NCI-H2196 (cell line): ENCODE measurements at regions not wholly inside any gene's neighbourhood (a gene's known extent, or its start where the extent isn't known, plus 50 kb on each side); places are given as distances from the start of the nearest gene placed in this dataset.

Source experiments
- DNase-seq: peaks from one replicate; lab custom pipeline; 2025; ENCODE audit not compliant: unreplicated experiment; lab: John Stamatoyannopoulos, UW

- no peak for DNase-seq
Observed at GRCh38 chr13:73157031-73157430, 98.2 kb downstream of the KLF5 start.

GRCh38 chr13:73146707-73147106 lies 87.9 kb downstream of the KLF5 start:
- no peak for DNase-seq

- no peak for DNase-seq
Observed at GRCh38 chr13:73142071-73142470, 83.3 kb downstream of the KLF5 start.

- DNase-seq, result no peak
Observed at GRCh38 chr13:73141292-73141771, 82.5 kb downstream of the KLF5 start.

- DNase-seq, result no peak
Observed at GRCh38 chr13:73140801-73141200, 82.0 kb downstream of the KLF5 start.

DNA sequence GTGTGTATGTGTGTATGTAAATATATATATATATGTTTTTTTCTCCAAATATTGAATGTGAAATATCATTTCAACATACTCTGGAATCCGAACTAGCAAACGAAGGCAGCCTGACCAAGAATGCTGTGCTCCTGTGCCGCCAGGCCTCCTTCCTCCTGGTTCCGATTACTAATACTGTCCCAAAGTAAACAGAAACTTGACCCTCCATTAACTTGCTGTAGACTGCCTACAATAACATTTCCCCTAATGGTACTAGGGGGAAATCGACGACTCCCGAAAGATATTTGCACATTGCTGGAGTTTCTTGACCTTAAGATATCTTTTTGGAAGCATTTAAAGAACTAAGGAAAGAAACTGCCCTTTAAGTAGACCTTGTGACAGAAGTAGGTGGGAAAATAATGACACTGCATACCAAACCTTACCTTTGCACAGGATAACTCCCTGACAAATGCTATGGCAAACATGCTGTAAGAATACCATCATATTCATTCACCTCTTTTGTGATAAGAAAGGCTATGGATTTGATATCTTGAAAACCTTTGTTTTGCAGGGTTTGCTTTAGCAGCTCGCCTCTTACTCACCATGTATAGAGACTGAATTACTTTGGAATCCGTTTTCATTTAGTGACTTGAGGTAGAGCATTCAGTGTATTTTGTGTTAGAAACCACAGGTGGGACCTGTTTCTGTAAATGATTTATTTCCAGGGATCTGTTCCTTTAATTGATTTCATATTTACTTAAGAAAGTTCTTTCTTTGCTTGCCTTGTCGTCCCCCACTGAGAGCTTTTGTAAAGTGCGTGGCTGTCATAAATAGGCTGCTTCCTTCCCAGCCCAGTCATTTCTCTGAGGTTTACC lies 80.1 kb downstream of the KLF5 start:
- no peak for DNase-seq

GRCh38 chr13:73138276-73138637 lies 79.5 kb downstream of the KLF5 start:
- no peak for DNase-seq

DNA sequence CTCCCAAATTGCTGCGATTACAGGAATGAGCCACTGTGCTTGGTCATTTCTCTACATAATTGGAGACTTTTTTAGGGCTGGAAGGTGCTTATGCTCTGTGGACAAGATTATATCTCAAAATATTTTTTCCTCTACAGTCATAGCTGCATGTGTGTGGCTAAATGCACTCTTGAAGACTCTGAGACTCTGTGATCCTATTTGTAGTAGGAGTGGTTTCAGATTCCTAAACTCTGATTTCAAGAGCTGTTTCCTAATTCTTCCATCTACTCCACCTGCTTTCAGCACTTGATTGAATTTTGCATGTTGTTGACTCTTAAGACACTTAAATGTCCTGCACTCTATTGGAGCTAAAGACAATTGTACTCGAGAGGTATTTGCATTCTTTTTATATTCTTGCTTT lies 78.0 kb downstream of the KLF5 start:
- DNase-seq, result no peak

GRCh38 chr13:73133531-73133930 lies 74.7 kb downstream of the KLF5 start:
- DNase-seq, result no peak

GRCh38 chr13:73131247-73131646 lies 72.4 kb downstream of the KLF5 start:
- DNase-seq, result no peak

DNA sequence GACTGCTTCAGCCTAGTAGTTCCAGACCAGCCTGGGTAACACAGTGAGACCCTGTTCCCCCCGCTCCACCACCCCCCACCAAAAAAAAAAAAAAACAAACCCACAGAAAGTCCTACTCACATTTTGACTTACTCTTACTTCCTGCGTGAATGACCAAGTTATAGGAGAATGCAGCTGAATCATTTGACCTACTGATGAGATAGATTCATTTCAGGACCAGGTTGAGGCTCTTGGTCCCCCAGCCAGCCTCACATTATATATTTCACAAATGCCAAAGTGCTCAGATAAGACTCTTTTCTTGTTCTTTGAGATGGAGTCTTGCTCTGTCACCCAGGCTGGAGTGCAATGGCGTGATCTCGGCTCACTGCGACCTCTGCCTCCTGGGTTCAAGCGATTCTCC lies 70.2 kb downstream of the KLF5 start:
- DNase-seq, result no peak
